ENCODE measurements at regions not wholly inside any gene's neighbourhood (a gene's known extent, or its start where the extent isn't known, plus 50 kb on each side); places are given as distances from the start of the nearest gene placed in this dataset.

DNA sequence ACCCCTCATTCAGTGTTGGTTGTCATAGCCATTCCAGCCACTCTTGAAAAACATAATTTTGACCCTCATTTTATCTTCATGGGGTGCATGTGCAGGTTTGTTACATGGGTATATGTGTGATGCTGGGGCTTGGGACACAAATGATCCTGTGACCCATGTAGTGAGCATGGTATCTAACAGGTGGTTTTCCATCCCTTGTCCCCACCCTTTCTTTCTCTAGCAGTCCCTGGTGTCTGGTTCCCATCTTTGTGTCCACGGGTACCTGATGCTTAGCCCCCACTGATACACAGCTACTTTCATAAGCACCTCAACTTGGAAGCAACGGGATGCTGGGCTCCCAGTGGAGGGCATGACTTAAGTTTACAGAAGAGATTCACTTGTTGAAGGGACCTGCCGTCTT is 373.5 kb downstream of the UQCRFS1 start:
- H3K23me2 ChIP-seq (ENCODE audit: insufficient read length, low read depth, low read length, poor library complexity, severe bottlenecking) = no peaks in the 10 kb centered on the region
- 0 out of 2 replicates have a peak, but pooled peaks cover 3% of the 10 kb centered on the region for H3K27me3 Mint-ChIP-seq (ENCODE audit: low read depth)
- H3K4me1 Mint-ChIP-seq = peaks cover 33 to 37% of the 10 kb centered on the region in 2 experiments
- no peak overlapping the region for H3K56ac ChIP-seq (ENCODE audit: insufficient read length, low read depth, low read length)
- no peaks in the 10 kb centered on the region for H3K79me1 ChIP-seq (ENCODE audit: insufficient read depth, low read depth, low read length, poor library complexity, severe bottlenecking)
- H3K9ac ChIP-seq (ENCODE audit: extremely low read depth, insufficient read length, low read length) = no peak overlapping the region
- no peaks in the 10 kb centered on the region for H4K20me1 ChIP-seq (ENCODE audit: control insufficient read depth, insufficient read depth, insufficient read length)
- H2BK15ac ChIP-seq (ENCODE audit: low read depth, low read length) = no peak overlapping the region
- no peak overlapping the region for H2BK5ac ChIP-seq (ENCODE audit: insufficient read length, low read length)
- no peak overlapping the region for H2BK120ac ChIP-seq (ENCODE audit: low read depth, low read length, poor library complexity, severe bottlenecking)
- H3K9me3 Mint-ChIP-seq = no peaks in the 10 kb centered on the region
- H3K27me3 ChIP-seq (ENCODE audit: insufficient read depth, low read length) = no peaks in the 10 kb centered on the region
- H4K91ac ChIP-seq (ENCODE audit: insufficient read length, low read depth, low read length) = no peak overlapping the region
- WGBS (ENCODE audit: extremely low coverage, insufficient read length, low lambda C conversion rate) = no CpG with 5 or more reads among the region's 3 CpGs
- no peak overlapping the region for H3K23ac ChIP-seq (ENCODE audit: insufficient read length, low read depth, low read length)
- H3K18ac ChIP-seq (ENCODE audit: insufficient read length, low read depth, low read length) = no peak overlapping the region
- no peak overlapping the region for H3K27ac ChIP-seq (ENCODE audit: insufficient read length, low read depth, low read length)
- H2AK5ac ChIP-seq (ENCODE audit: insufficient read length, low read length) = no peak overlapping the region
- H3T11ph ChIP-seq (ENCODE audit: low read length) = no peak overlapping the region
- no peak overlapping the region for H4K8ac ChIP-seq (replicated peaks; ENCODE audit: insufficient read length, low read depth, low read length)
- no peaks in the 10 kb centered on the region for H3K9me3 ChIP-seq (ENCODE audit: control insufficient read depth, low read depth, low read length)
- no peak for DNase-seq
- no peak overlapping the region for H2AFZ ChIP-seq (ENCODE audit: low read length)
- no peaks in the 10 kb centered on the region for H3K36me3 Mint-ChIP-seq (ENCODE audit: insufficient read depth in 1 of 3, low read depth in 3 of 3)
- H3K4me3 Mint-ChIP-seq = no peak overlapping the region
- TF ChIP-seq, protein P1, sequence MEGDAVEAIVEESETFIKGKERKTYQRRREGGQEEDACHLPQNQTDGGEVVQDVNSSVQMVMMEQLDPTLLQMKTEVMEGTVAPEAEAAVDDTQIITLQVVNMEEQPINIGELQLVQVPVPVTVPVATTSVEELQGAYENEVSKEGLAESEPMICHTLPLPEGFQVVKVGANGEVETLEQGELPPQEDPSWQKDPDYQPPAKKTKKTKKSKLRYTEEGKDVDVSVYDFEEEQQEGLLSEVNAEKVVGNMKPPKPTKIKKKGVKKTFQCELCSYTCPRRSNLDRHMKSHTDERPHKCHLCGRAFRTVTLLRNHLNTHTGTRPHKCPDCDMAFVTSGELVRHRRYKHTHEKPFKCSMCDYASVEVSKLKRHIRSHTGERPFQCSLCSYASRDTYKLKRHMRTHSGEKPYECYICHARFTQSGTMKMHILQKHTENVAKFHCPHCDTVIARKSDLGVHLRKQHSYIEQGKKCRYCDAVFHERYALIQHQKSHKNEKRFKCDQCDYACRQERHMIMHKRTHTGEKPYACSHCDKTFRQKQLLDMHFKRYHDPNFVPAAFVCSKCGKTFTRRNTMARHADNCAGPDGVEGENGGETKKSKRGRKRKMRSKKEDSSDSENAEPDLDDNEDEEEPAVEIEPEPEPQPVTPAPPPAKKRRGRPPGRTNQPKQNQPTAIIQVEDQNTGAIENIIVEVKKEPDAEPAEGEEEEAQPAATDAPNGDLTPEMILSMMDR (conservative IDR thresholded peaks at IDR 0.05) = no peak
- no peak overlapping the region for H3K14ac ChIP-seq (ENCODE audit: insufficient read depth, low read length)
- no peak overlapping the region for H2BK12ac ChIP-seq (ENCODE audit: insufficient read length, low read depth, low read length)
- no peaks in the 10 kb centered on the region; the same call in 1 of the 2 replicates for H3K4me1 ChIP-seq (ENCODE audit: insufficient read depth, low read length)
- H4K5ac ChIP-seq (ENCODE audit: insufficient read length, low read depth, low read length) = no peak overlapping the region
- H2BK20ac ChIP-seq (ENCODE audit: low read depth, low read length, poor library complexity, severe bottlenecking) = no peak overlapping the region
- no peak overlapping the region for H3K4ac ChIP-seq (ENCODE audit: low read depth, low read length)
- no peaks in the 10 kb centered on the region for H3K79me2 ChIP-seq (ENCODE audit: insufficient read depth, low read length)
- H3K27ac Mint-ChIP-seq = no peak overlapping the region
- H3K4me2 ChIP-seq (ENCODE audit: insufficient read depth, insufficient read length, low read length) = no peak overlapping the region
